GM21447 (cell line): ENCODE measurements at regions not wholly inside any gene's neighbourhood (a gene's known extent, or its start where the extent isn't known, plus 50 kb on each side); places are given as distances from the start of the nearest gene placed in this dataset.

Experiments
- ATAC-seq: cut with Tn5 transposase; IDR thresholded peaks from one replicate; pipeline ENCODE4 v1.9.1; 2021; ENCODE audit not compliant: unreplicated experiment

- ATAC-seq: no peak
Observed at GRCh38 chr1:55846051-55846450, 630.9 kb upstream of the USP24 start.

GRCh38 chr1:55844322-55844721 is 629.2 kb upstream of the USP24 start:
- ATAC-seq: no peak

GRCh38 chr1:55839626-55840025 is 624.5 kb upstream of the USP24 start:
- ATAC-seq: no peak

- ATAC-seq: no peak
Observed at GRCh38 chr1:55839221-55839620, 624.1 kb upstream of the USP24 start.

- ATAC-seq: no peak
Observed at GRCh38 chr1:55836086-55836485, 620.9 kb upstream of the USP24 start.

- ATAC-seq: no peak
Observed at GRCh38 chr1:55833529-55834091, 618.4 kb upstream of the USP24 start.

GRCh38 chr1:55831759-55832158 is 616.6 kb upstream of the USP24 start:
- ATAC-seq: no peak

- ATAC-seq: no peak
Observed at GRCh38 chr1:55828044-55828443, 612.9 kb upstream of the USP24 start.

- no peak for ATAC-seq
Observed at GRCh38 chr1:55827350-55827749, 612.2 kb upstream of the USP24 start.

GRCh38 chr1:55826381-55827080 is 611.4 kb upstream of the USP24 start:
- ATAC-seq: no peak

GRCh38 chr1:55825461-55825860 is 610.3 kb upstream of the USP24 start:
- ATAC-seq: no peak

- no peak for ATAC-seq
Observed at GRCh38 chr1:55824251-55824640, 609.1 kb upstream of the USP24 start.

- no peak for ATAC-seq
Observed at GRCh38 chr1:55823541-55824250, 608.5 kb upstream of the USP24 start.

- no peak for ATAC-seq
Observed at GRCh38 chr1:55822891-55823290, 607.7 kb upstream of the USP24 start.

GRCh38 chr1:55821234-55821633 is 606.1 kb upstream of the USP24 start:
- no peak for ATAC-seq

GRCh38 chr1:55820501-55820900 is 605.3 kb upstream of the USP24 start:
- no peak for ATAC-seq

- ATAC-seq: no peak
Observed at GRCh38 chr1:55819011-55819410, 603.8 kb upstream of the USP24 start.

- ATAC-seq: no peak
Observed at GRCh38 chr1:55816456-55817426, 601.6 kb upstream of the USP24 start.

GRCh38 chr1:55815745-55816455 is 600.7 kb upstream of the USP24 start:
- ATAC-seq: no peak

GRCh38 chr1:55814967-55815366 is 599.8 kb upstream of the USP24 start:
- ATAC-seq: no peak

- no peak for ATAC-seq
Observed at GRCh38 chr1:55813618-55814017, 598.5 kb upstream of the USP24 start.
